Psoas muscle (tissue), 7 donors: ENCODE measurements at regions not wholly inside any gene's neighbourhood (a gene's known extent, or its start where the extent isn't known, plus 50 kb on each side); places are given as distances from the start of the nearest gene placed in this dataset.
A peak's percentile ranks its signal among the peaks of the same experiment; 100 is the strongest.

Source experiments
- ATAC-seq, 4 donors: fragments of 200-7000 bp; cut with Tn5 transposase; one replicate each; pipeline ENCODE4 v1.9.1; 2020; ENCODE audit warnings: moderate library complexity in 3 of 4, mild to moderate bottlenecking in 2 of 4
- DNase-seq, 2 donors: peaks; one replicate each; pipeline ENCODE4 v3.0.0-alpha.2; 2020
- H3K27ac ChIP-seq: fragments of 200-600 bp; one replicate; pipeline ENCODE4 v1.8.0; 2022
- H3K27me3 ChIP-seq, 3 donors: fragments of 200-600 bp in 1 of 3; one replicate each; pipeline versions ENCODE4 v1.6.1 to v1.8.0; 2013 to 2022; ENCODE audit warnings: low read length in 2 of 3, mild to moderate bottlenecking in 2 of 3, moderate library complexity in 1 of 3; ENCODE audit not compliant: insufficient read depth in 3 of 3
- H3K36me3 ChIP-seq, 2 donors: fragments of 200-600 bp in 1 of 2; one replicate each; pipeline versions ENCODE4 v1.6.1 to v1.8.0; 2013 to 2022; ENCODE audit warnings: low read depth in 1 of 2, mild to moderate bottlenecking in 1 of 2, moderate library complexity in 1 of 2; ENCODE audit not compliant: insufficient read depth in 1 of 2
- H3K4me1 ChIP-seq: fragments of 200-600 bp; one replicate; pipeline ENCODE4 v1.8.0; 2022
- H3K4me3 ChIP-seq: fragments of 200-600 bp; one replicate; pipeline ENCODE4 v1.8.0; 2022; ENCODE audit warnings: mild to moderate bottlenecking
- H3K9me3 ChIP-seq: fragments of 200-600 bp; one replicate; pipeline ENCODE4 v1.8.0; 2022
- CTCF ChIP-seq: fragments of 200-600 bp; IDR thresholded peaks from one replicate; pipeline ENCODE4 v1.8.0; 2022; ENCODE audit warnings: antibody characterized with exemption
- WGBS, 3 donors: extraction: QIAGEN DNeasy Blood & Tissue Kit; methylation state at CpG; one replicate each; pipeline versions ENCODE4 v1.1.6 to v1.1.7; 2013; 5-methylcytosine and 5-hydroxymethylcytosine counted together
- intact Hi-C, 2 donors: fragments of 100-400 bp; cut with DNase I; formaldehyde crosslinking; loops; one replicate each; pipeline versions ENCODE4 v1.11.0 to v1.14.2; 2022
- donor health status: healthy with polysubstance abuse.
- donor health status: DM: no; HTN: no; CAD: no; lungs with moderate emphysema.
- donor health status: Bipolar disorder and iron deficiency.
- donor health status: healthy.
- donor health status: DM: yes; HTN: yes; CAD: no.
- donor health status: DM: no; HTN: no; CAD: no.
- donor health status: DM: yes; HTN: yes; CAD: no.

- 39 to 52% (median 44%) methylated on average over 5 of the region's 5 CpGs for WGBS, 3 donors
These were observed 514.4 kb downstream of the DMAC1 start for GRCh38 chr9:7285199-7285598.

GRCh38 chr9:7284517-7284916, 515.1 kb downstream of the DMAC1 start:
- H3K27ac ChIP-seq, result no peak overlapping the region
- H3K4me1 ChIP-seq, result no peaks in the 10 kb centered on the region
- no peaks in the 10 kb centered on the region for H3K36me3 ChIP-seq
- intact Hi-C loops, result no loop called here
- DNase-seq, result no peak
- no peak overlapping the region for H3K4me3 ChIP-seq
- 21 to 48% (median 30%) methylated on average over 2 of the region's 2 CpGs for WGBS, 3 donors
- no peak for ATAC-seq
- H3K27me3 ChIP-seq, result no peaks in the 10 kb centered on the region
- no peak for TF ChIP-seq CTCF
- no peaks in the 10 kb centered on the region for H3K9me3 ChIP-seq

More at GRCh38 chr9:7285199-7285598, 514.4 kb downstream of the DMAC1 start:
- ATAC-seq (no peak), DNase-seq (no peak)
- H3K27me3 ChIP-seq, result no peaks in the 10 kb centered on the region
- H3K4me1 ChIP-seq, result no peaks in the 10 kb centered on the region
- H3K4me3 ChIP-seq, result no peak overlapping the region
- intact Hi-C loops, result no loop called here
- H3K9me3 ChIP-seq, result no peaks in the 10 kb centered on the region
- TF ChIP-seq CTCF, result no peak
- H3K36me3 ChIP-seq, result no peaks in the 10 kb centered on the region
- no peak overlapping the region for H3K27ac ChIP-seq

GRCh38 chr9:7284117-7284516, 515.5 kb downstream of the DMAC1 start:
- intact Hi-C loops, result no loop called here
- TF ChIP-seq CTCF, result no peak
- Histone ChIP-seq H3K4me3 (no peak overlapping the region), H3K9me3 (no peaks in the 10 kb centered on the region), H3K27ac (no peak overlapping the region), H3K27me3 (no peaks in the 10 kb centered on the region), H3K4me1 (no peaks in the 10 kb centered on the region), H3K36me3 (no peaks in the 10 kb centered on the region)
- 89 to 93% (median 91%) methylated on average over 1 of the region's 1 CpG for WGBS, 3 donors
- DNase-seq, result no peak
- ATAC-seq, result no peak

GRCh38 chr9:7273575-7273974, 515.8 kb downstream of the KDM4C start:
- 58 to 62% (median 60%) methylated on average over 5 of the region's 5 CpGs for WGBS, 3 donors
- TF ChIP-seq CTCF, result peak; percentile 61
- Histone ChIP-seq H3K27me3 (no peaks in the 10 kb centered on the region), H3K4me1 (no peaks in the 10 kb centered on the region), H3K4me3 (no peak overlapping the region), H3K27ac (no peak overlapping the region), H3K9me3 (no peaks in the 10 kb centered on the region), H3K36me3 (no peaks in the 10 kb centered on the region)
- DNase-seq, result no peak
- intact Hi-C loops, result loop anchor here in 1 of 2 donors (5.0 kb wide), 1 partner anchor 264 kb away; no protein-coding TSS in a partner anchor
- ATAC-seq, result no peak

- peak in 1 of 4 donors; percentile 34 for ATAC-seq
- TF ChIP-seq CTCF, result no peak
- no peak for DNase-seq
These were observed 509.3 kb downstream of the KDM4C start for GRCh38 chr9:7266911-7267595.

More at GRCh38 chr9:7266911-7267595, 509.3 kb downstream of the KDM4C start:
- H3K4me1 ChIP-seq, result no peaks in the 10 kb centered on the region
- H3K36me3 ChIP-seq, result no peaks in the 10 kb centered on the region
- intact Hi-C loops, result no loop called here
- H3K27me3 ChIP-seq, result peaks cover 0 to 3% (median 0%) of the 10 kb centered on the region in 3 donors
- 27 to 36% (median 27%) methylated on average over 14 of the region's 14 CpGs for WGBS, 3 donors
- no peak overlapping the region for H3K27ac ChIP-seq
- H3K4me3 ChIP-seq, result no peak overlapping the region
- no peaks in the 10 kb centered on the region for H3K9me3 ChIP-seq
